HS-5 (cell line): ENCODE measurements at regions not wholly inside any gene's neighbourhood (a gene's known extent, or its start where the extent isn't known, plus 50 kb on each side); places are given as distances from the start of the nearest gene placed in this dataset.
A peak's percentile ranks its signal among the peaks of the same experiment; 100 is the strongest.
"Not testable (repeated sequence)": the region's sequence is repeated elsewhere in the genome, so short reads cannot be mapped to it uniquely, and the experiment has no call there.

Source experiments
- DNase-seq: peaks from one replicate; pipeline ENCODE4 v3.0.0-alpha.2; 2012; ENCODE audit warnings: low read depth

DNA sequence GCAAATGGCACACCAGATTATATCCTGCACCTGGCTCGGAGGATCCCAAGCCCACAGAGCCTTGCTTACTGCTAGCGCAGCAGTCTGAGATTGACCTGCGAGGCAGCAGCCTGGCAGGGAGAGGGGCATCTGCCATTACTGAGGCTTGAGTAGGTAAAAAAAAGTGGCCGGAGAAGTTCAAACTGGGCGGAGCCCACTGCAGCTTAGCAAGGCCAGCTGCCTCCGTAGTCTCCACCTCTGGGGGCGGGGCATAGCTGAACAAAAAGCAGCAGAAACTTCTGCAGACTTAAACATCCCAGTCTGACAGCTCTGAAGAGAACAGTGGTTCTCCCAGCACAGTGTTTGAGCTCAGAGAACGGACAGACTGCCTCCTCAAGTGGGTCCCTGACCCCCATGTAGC lies 85.4 kb upstream of the TMEM170B start:
- not testable (repeated sequence) for DNase-seq

DNA sequence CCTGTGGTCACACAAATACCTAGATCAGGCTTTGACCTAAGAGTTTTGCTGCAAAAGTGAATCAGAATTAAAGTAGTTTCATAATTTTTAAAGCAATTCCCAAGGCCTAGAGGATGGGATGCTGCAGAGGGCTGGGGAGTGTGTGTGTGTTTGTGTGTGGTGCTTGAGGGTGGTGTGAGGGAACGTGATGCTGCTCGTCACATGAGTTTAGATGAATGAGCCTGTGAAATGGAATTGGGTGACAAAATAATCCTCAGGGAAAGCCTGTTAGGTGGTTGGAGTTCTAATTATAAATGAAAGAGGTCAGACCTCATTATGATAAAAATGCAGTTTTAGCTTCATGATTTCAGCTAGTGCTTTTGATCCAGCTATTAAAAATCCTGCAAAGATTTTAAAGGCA lies 87.5 kb upstream of the TMEM170B start:
- DNase-seq = no peak

DNA sequence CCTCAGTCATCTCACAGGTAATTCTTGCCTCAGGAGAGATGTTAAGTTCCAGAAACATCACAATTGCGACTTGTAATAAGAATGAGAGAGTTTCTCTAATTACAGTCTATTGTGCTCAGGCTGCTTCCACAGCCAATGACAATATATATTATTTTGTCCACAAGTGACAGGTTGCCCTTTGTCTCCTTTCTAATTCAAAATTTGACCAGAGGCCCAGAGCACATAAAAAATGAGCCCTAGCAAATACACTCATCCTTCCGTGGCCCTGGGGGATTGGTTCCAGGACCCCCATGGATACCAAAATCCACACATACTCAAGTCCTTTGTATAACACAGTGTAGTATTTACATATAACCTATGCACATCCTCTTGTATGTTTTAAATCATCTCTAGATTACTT lies 88.1 kb upstream of the TMEM170B start:
- no peak for DNase-seq

DNA sequence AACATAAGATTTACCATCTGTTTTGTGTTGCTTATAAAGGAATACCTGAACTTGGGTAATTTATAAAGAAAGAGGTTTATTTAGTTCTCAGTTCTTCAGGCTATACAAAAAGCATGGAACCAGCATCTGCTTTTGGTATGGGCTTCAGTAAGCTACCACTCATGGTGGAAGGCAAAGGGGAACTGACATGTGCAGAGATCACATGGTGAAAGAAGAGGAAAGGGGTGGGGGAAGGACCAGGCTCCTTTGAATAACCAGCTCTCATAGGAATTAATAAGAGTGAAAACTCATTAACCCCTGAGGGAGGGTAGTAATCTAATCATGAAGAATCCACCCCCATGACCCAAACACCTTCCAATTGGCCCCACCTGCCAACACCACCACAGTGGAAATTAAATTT lies 89.5 kb upstream of the TMEM170B start:
- DNase-seq = no peak

DNA sequence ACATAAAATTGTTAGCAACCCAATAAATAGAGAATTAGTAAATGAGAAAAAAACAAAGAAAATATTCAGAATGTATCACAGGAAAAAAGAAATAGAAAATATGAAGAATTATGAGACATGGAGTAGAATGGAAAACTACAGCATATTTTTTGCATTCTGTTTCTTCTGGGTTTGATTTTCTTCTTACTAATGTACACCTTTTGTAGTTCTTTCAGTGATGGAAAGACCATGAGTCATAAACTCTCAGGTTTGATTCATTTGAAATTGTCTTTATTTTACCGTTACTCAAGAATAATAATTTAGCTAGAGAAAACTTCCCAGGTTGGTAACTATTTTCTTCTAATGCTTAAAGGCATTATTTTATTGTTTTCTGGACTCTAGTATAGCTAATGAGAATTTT lies 90.3 kb upstream of the TMEM170B start:
- no peak for DNase-seq

DNA sequence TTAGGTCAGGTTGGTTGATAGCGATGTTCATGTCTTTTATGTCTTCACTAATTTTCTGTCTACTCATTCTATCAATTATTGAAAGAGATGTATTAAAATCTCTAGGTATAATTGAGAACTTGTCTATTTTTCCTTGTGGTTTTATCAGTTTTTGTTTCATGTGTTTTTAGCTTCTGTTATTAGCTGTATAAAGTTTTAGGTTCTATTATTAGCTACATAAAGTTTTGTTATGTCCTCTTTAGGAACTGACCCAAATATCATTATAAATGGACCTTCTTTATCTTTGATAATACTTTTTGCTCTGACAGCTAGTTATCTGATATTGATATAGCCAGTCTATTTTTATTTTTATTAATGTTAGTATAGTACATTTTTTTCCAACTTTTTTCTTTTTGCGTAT lies 92.4 kb upstream of the TMEM170B start:
- no peak for DNase-seq

DNA sequence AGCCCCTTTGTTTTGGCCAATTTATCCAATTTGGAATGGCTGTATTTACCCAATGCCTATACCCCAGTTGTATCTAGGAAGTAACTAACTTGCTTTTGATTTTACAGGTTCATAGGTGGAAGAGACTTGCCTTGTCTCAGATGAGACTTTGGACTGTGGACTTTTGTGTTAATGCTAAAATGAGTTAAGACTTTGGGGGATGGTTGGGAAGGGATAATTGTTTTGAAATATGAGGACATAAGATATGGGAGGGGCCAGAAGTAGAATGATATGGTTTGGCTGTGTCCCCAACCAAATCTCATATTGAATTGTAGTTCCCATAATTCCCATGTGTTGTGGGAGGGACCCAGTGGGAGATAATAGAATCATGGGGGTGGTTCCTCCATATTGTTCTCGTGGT lies 94.4 kb upstream of the TMEM170B start:
- not testable (repeated sequence) for DNase-seq

DNA sequence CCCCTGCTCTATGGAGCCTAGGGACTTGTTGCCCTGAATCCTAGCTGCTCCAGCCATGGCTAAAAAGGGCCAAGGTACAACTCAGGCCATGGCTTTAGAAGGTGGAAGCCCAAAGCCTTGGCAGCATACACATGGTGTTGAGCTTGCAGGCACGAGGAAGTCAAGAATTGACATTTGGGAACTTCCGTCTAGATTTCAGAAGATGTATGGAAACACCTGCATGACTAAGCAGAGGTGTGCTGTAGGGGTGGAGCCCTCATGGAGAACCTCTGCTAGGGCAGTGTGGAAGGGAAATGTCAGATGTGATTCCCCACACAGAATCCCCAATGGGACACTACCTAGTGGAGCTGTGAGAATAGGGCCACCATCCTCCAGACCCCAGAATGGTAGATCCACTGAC lies 95.1 kb upstream of the TMEM170B start:
- no peak for DNase-seq

DNA sequence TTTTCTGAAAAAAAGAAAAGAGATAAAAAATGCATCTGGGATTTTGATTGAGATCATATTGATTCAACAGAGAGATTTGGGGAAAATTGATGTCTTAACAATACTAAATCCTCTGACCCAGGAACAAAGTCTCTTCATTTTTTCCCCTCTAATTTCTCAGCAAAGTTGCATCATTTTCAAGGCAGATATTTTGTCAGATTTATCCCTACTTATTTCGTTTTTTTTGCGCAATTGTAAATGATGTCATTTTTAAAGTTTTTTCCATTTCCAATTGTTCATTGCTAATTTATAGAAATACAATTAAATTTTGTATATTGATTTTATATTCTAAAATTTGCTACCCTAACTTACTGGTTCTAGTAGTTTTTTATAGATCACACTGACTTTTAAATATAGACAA lies 97.7 kb upstream of the TMEM170B start:
- DNase-seq = no peak

DNA sequence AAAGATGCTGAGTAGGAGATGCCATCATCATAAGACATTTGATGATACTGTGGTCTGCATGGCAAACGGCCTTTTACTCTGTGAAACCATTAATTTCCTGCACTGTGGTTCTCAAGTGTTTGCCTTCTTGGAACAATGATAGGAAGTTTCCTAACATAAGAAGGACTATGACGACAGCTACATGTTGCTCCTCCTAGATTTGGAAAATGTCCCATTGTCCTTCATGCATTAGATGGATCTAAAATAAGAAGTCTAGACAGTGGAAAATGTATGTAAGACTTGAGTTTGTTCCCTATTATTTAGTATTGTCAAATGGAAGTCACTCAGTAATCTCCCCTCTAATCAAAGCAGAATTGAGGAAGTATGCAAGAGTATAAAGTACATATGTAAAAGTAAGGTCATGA lies 98.5 kb upstream of the TMEM170B start:
- DNase-seq = no peak

DNA sequence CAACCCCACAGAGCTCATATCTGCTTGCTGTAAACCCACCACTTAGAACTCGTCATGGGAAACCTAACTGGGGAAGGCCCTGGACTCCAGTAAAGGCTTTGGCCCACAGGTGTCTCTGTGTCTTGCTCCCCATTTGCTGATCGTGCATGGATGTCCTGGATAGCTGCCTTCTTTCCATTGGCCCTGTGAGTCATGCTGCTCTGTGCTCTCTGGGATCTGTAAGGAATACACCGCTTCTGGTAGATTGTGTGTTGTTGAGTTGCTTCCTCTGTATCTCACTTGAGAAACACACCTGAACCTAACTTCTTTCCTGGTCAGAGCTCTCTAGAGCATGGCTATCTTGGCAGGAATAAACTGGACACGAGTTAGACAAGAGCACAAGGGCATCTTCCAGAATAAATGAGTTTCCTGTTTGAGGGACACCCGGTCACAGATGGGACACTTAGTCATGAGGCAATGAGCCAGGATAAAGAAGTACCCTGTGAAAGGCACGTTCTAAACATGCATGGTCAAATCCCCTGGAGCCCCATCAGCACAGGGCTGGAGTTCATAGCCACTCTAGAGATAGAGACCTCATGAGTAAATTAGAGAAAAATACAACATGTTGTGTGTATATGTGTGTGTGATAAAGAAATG lies 99.6 kb upstream of the TMEM170B start:
- DNase-seq = no peak

DNA sequence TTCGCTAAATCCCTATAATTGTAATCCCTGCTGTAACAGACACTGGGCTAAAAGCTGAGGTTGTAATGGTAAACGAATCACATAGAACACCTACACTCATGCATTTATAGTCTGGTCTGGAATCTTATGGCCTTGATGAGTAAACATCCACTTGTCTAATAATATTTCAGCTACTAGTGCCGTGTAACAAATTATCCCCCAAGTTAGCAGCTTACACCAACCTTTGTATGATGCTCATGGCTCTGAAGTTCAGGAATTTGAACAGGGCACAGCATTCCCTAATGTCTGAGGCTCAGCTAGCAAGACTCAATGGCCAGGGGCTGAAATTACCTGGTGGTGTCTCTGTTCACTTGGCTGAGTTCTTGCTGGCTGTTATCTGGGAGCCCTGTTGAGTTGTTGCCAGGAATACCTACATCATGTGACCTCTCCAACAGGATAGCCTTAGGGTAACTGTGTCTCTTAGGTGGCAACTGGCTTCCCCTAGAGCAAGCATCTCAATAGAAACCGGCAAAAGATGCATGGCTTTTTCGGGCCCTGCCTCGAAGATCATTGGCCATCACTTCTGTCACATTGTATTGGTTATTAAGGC lies 100.9 kb upstream of the TMEM170B start:
- no peak for DNase-seq

DNA sequence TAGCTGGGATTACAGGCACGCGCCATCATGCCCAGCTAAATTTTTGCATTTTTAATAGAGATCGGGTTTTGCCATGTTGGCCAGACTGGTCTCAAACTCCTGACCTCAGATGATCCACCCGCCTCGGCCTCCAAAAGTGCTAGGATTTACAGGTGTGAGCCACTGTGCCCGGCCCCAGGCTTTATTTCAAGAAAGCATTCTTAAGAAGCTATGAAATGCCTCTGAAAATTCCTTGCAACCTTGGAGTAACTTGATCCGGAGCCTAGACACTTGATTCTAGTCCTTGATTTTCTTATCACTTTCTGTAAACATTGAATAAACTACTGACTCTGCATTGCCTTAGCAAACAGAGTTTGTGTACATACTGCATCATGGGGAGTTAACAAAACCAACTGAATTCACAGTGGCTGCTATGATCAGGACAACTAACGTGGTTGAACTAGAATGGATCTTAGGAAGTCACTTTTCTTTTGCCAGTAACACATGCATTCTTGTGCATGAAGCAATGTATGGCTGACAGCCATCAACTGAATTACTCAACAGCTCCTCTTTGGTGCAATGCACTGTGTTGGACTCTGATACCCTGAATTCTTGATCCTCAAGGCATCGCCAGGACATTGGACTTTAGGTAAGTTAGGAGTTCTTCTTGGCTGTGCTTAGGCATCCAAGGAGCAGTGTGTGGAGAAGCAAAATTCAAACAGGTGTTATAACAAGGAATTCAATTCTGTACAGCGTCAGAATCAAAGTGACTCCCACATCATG lies 102.8 kb upstream of the TMEM170B start:
- no peak for DNase-seq

DNA sequence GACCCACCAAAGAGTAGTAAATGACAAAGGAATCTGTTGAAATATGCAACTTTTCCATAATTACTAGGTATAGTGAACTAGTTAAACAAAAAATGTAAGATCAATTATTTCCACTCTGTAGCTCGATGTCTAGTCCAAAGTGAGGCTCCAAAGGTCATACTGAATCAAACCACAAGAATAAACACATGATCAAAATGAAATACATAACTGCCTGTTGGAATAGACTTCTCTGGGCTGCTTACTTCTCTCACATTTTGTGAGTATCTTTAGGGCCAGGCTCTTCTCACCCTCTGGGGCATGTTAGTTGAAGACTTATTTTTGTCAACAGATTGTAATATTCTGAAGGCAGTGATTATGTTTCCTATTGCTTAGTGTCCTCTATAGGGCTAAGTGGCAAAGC lies 103.7 kb upstream of the TMEM170B start:
- DNase-seq = no peak

DNA sequence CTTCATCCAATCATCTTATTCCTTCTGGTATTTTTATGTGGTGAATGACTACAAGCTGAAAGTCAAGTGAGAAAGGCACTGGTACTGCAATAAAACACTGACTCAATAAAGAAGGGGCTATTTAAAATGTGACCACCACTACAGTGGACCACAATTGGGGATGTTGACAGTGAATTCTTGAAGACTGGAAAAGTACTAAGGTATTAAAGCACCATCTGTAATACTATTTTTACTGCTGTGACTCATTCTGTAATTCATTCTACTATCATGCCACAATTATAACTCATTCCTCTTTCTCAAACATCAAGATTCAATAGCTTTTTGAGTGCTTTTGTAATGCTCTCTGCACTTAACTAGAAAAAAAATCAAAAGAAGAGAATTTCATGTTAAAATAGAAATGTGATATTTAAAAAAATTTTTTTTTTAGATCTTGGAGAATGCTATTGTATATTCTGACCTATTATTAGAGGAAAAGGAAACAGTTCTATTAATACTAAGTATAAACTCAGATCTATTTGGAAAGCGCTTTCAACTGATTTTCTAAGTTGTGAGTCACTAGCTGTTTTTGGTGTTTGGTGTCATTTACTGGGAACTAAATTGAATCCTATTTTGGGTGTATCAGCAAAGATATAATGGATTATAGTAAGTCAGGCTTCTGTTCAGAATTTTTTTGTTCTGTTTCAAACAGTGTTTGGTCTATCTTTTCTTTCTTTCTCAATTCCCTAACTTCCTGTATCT lies 104.7 kb upstream of the TMEM170B start:
- DNase-seq = peak; percentile 82

DNA sequence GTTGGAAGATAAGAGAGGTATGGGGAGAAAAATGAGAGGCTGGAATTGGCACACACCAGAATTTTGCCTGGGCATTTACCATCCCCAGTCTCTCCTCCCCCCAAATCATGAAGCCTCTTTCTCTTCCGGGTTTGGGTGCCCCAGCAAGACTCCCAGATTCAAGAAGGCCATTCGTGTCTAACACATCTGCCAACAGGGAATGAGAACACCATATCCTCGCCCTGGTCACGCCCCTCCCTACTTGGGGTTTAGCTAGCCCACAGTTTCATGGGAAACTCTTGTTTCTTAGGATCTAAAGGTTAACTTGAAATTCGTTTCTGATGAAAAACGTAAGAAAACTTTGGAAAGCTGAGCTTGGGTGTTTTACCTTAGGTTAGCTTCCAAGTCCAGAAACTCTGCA lies 105.5 kb upstream of the TMEM170B start:
- DNase-seq = no peak

DNA sequence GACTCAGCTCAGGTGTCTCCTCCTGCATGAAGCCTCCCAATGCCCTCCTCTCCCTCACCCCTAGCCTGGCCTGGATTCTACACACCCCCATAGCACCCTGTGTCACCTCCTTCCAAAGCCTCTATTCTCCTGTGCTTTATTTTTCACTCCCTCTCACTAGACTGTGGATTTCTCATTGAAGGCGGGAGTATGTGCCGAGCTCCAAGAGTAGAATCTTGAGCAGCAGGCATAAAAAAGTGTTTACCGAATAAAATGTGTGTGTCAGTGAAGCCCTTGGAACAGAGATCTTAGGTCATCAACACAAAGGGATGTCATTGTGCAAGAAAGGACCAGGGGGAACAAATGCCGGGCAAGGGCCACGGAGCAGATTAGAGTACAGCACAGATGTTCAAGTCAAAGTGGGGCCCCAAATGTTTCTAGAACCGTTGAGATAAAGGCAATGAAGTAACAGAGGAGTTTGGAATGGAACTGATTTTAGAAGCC lies 106.1 kb upstream of the TMEM170B start:
- no peak for DNase-seq

DNA sequence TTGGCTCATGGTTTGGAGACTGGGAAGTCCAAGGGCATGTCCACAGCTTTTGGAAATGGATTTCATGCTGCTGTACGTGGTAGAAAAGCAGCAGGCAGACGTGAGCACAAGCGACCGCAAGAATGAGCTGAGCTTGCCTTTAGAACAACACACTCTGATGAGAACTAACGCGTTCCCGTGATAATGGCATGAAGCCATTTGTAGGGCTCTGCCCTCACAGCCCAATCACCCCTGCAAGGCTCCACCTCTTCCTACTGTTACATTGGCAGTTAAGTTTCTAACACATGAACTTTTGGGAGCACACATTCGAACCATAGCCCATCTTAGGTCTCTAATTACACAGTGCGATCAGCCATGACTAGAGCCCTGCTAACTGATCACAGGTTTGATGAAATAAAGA lies 107.5 kb upstream of the TMEM170B start:
- DNase-seq = no peak

DNA sequence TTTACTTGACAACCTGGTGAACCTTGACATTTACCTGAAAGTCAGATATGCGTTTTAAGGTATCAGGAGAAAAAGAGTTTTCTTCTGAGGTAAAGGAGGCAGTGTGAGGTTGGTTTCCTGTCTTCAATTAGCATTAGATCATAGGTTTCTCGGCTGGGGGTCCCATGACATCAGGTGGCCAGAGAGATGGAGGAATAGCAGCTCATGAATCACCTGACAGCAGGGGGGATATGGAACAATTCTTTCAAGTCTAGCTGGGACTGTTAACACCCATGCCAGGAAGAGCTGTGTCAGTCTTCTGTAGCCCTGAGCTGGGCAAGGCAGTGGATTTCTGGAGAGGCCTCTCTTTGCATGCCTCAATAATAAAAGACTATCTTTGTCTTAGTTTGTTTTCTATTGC lies 108.0 kb upstream of the TMEM170B start:
- DNase-seq = no peak

DNA sequence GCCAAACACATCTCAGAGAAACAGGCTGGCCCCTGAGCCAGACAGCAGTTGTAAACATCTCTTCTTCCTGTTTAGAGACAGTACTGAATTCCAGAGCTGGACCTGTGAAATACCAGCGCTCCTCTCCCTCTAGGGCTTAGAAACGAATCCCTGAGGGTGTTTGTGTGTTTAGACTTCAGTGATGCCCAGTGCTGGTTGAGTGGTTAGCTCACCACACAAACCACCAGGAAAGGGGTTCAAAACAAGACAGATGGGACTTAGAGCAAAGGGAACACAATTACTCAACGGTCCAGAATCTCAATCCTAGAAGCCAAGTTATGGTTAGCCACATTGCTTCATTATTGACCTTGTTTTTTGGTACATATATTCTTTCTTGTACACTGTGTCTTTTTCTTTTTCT lies 108.7 kb upstream of the TMEM170B start:
- no peak for DNase-seq

DNA sequence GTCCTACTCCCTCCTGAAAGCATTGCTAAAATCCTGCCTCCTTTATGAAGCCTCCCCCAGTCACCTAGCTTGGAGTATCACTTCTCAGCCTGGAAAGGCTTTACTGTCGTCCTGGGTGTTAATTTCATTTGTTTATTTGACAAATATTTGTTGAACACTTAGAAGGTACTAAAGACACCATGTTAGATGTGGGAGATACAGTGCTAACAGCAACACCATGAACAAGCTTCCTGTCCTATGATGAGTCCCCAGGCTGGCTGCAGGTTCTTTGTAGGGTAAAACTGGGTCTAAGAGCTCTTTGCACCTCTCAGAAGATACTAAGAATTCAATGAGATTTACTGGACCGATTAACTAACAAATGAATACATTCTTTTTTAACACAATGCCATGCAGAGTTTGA lies 109.2 kb upstream of the TMEM170B start:
- DNase-seq = no peak

DNA sequence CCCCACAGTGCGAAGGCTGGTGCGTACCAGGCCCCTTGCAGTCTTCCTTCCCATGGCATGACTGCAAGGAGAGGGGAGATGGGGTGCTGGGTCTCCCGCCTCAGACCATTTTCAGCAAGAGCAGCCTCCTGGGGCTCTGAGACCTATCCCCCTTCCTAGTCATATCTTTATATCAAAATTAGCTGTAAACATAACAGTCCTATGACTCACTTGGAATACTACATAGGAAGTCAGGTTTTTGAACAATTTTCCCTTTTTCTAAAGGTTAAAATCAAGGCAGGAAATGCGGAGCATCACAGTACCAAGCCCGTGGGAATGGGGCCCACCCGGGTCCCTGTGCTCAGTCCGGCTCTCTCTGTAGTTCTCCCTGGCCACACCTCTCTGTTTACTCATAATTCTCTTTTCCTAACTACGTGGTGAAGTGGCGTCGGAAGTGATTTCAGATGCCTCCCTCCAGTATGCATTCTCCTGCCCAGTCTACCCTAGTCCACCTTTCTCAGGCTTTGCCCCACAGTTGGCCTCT lies 109.8 kb upstream of the TMEM170B start:
- no peak for DNase-seq
